ENCODE measurements at regions not wholly inside any gene's neighbourhood (a gene's known extent, or its start where the extent isn't known, plus 50 kb on each side); places are given as distances from the start of the nearest gene placed in this dataset.

DNA sequence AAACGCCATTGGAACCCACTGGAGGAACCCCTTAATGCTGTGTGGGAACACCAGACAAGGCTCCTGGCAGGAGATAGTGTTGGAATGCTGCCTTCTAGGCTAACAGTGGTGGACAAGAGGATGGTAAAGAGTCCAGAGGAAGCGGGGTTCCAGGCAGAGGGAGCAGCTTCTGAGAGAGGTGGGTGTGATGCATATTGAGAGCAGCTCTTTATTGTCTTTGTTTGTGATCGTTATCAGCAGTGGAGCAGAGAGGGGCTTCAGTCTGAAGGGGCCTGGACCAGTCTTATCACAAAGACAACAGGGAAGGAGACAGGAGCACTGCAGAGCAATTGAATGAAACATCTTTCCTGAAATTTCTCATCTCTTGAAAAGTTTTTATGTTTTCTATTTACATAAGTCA is 106.8 kb upstream of the PLET1 start:
- Histone ChIP-seq H3F3A (ENCODE audit: control insufficient read depth, insufficient read depth) (no peaks in the 10 kb centered on the region), H4K20me1 (ENCODE audit: control insufficient read depth, insufficient read depth, low read depth, low read length) (no peaks in the 10 kb centered on the region), H3K79me2 (ENCODE audit: control insufficient read depth, low read length) (no peaks in the 10 kb centered on the region), H3K4me1 (ENCODE audit: control insufficient read depth, low read length) (no peaks in the 10 kb centered on the region), H3K27me3 (ENCODE audit: control insufficient read depth, low read length) (peaks cover 5% of the 10 kb centered on the region; the same call in 1 of the 2 replicates), H3K4me3 (ENCODE audit: low read length) (no peak overlapping the region), H3K27ac (ENCODE audit: low read depth, low read length) (no peak overlapping the region), H3K9me2 (replicated peaks; ENCODE audit: control insufficient read depth, low read length) (no peaks in the 10 kb centered on the region), H3K36me3 (ENCODE audit: control insufficient read depth, low read length) (no peaks in the 10 kb centered on the region), H3K4me2 (ENCODE audit: low read length) (no peak overlapping the region), H3K9me3 (ENCODE audit: control insufficient read depth, insufficient read depth, low read length) (no peaks in the 10 kb centered on the region)
- no peak for TF ChIP-seq EZH2phosphoT487 (IDR thresholded peaks at IDR 0.05; ENCODE audit: borderline replicate concordance, low read length)
- TF ChIP-seq, protein P1, sequence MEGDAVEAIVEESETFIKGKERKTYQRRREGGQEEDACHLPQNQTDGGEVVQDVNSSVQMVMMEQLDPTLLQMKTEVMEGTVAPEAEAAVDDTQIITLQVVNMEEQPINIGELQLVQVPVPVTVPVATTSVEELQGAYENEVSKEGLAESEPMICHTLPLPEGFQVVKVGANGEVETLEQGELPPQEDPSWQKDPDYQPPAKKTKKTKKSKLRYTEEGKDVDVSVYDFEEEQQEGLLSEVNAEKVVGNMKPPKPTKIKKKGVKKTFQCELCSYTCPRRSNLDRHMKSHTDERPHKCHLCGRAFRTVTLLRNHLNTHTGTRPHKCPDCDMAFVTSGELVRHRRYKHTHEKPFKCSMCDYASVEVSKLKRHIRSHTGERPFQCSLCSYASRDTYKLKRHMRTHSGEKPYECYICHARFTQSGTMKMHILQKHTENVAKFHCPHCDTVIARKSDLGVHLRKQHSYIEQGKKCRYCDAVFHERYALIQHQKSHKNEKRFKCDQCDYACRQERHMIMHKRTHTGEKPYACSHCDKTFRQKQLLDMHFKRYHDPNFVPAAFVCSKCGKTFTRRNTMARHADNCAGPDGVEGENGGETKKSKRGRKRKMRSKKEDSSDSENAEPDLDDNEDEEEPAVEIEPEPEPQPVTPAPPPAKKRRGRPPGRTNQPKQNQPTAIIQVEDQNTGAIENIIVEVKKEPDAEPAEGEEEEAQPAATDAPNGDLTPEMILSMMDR (IDR thresholded peaks at IDR 0.05; ENCODE audit: low read depth, low read length, poor library complexity, severe bottlenecking) = no peak

DNA sequence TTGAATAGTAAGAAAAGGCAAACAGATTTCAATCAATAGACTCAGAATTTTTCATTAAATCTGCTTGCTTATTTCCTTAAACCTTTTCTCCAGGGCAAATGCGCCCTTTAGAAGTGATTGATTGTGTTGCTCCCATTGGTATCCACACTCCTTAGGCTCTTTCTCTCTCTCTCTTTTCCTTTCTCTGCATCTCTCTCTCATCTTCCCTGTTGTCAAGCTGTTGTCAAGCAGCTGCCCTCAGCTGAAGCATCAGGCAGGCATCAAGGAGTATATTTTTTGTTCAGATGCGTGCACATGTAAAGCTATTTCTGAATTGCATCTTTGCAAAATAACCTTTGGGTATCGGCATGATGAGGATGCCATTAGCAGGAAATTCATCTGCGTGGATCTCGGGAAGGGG is 107.2 kb upstream of the PLET1 start:
- no peak for TF ChIP-seq EZH2phosphoT487 (IDR thresholded peaks at IDR 0.05; ENCODE audit: borderline replicate concordance, low read length)
- TF ChIP-seq, protein P1 (IDR thresholded peaks at IDR 0.05; ENCODE audit: low read depth, low read length, poor library complexity, severe bottlenecking) = no peak
- H3K27me3 ChIP-seq (ENCODE audit: control insufficient read depth, low read length) = peaks cover 5% of the 10 kb centered on the region; the same call in 1 of the 2 replicates
- H3K27ac ChIP-seq (ENCODE audit: low read depth, low read length) = no peak overlapping the region

DNA sequence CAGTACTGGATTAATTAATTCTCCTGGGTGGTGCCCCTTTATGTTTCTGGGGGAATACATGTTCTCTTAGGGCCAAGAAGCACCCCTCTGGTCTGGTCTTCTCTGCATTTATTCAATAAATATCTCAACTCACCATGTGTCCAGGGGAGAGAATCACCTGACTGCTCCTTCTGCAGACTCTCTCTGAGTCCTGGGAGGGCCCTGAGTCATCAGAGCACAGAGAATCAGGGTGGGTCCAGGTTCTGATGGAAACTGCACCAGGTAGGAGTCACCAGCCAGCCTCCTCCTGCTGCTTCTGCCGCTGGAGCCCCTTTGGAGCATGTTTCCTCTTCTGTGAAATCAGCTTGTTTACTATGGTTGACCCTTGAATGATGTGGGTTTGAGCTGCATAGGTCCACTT is 107.7 kb upstream of the PLET1 start:
- TF ChIP-seq EZH2phosphoT487 (IDR thresholded peaks at IDR 0.05; ENCODE audit: borderline replicate concordance, low read length) = no peak
- TF ChIP-seq, protein P1 (IDR thresholded peaks at IDR 0.05; ENCODE audit: low read depth, low read length, poor library complexity, severe bottlenecking) = no peak
- Histone ChIP-seq H4K20me1 (ENCODE audit: control insufficient read depth, insufficient read depth, low read depth, low read length) (no peaks in the 10 kb centered on the region), H3K27ac (ENCODE audit: low read depth, low read length) (no peak overlapping the region), H3K36me3 (ENCODE audit: control insufficient read depth, low read length) (no peaks in the 10 kb centered on the region), H3K4me3 (ENCODE audit: low read length) (no peak overlapping the region), H3K4me2 (ENCODE audit: low read length) (no peak overlapping the region), H3K79me2 (ENCODE audit: control insufficient read depth, low read length) (no peaks in the 10 kb centered on the region), H3K9me2 (replicated peaks; ENCODE audit: control insufficient read depth, low read length) (no peaks in the 10 kb centered on the region), H3F3A (ENCODE audit: control insufficient read depth, insufficient read depth) (no peaks in the 10 kb centered on the region), H3K27me3 (ENCODE audit: control insufficient read depth, low read length) (peaks cover 5% of the 10 kb centered on the region; the same call in 1 of the 2 replicates), H3K9me3 (ENCODE audit: control insufficient read depth, insufficient read depth, low read length) (no peaks in the 10 kb centered on the region), H3K4me1 (ENCODE audit: control insufficient read depth, low read length) (no peaks in the 10 kb centered on the region)

More for the DNA sequence above, 107.2 kb upstream of the PLET1 start:
- Histone ChIP-seq H3K36me3 (ENCODE audit: control insufficient read depth, low read length) (no peaks in the 10 kb centered on the region), H3K9me2 (replicated peaks; ENCODE audit: control insufficient read depth, low read length) (no peaks in the 10 kb centered on the region), H3K4me1 (ENCODE audit: control insufficient read depth, low read length) (no peaks in the 10 kb centered on the region), H3K4me2 (ENCODE audit: low read length) (no peak overlapping the region), H3F3A (ENCODE audit: control insufficient read depth, insufficient read depth) (no peaks in the 10 kb centered on the region), H3K4me3 (ENCODE audit: low read length) (no peak overlapping the region), H3K79me2 (ENCODE audit: control insufficient read depth, low read length) (no peaks in the 10 kb centered on the region), H3K9me3 (ENCODE audit: control insufficient read depth, insufficient read depth, low read length) (no peaks in the 10 kb centered on the region), H4K20me1 (ENCODE audit: control insufficient read depth, insufficient read depth, low read depth, low read length) (no peaks in the 10 kb centered on the region)

Data from DOHH2 (cell line).